ENCODE measurements at regions not wholly inside any gene's neighbourhood (a gene's known extent, or its start where the extent isn't known, plus 50 kb on each side); places are given as distances from the start of the nearest gene placed in this dataset.
A peak's percentile ranks its signal among the peaks of the same experiment; 100 is the strongest.

- TF ChIP-seq POLR2A (IDR thresholded peaks at IDR 0.05) (no peak), CTCF (IDR thresholded peaks at IDR 0.05) (no peak)
- Histone ChIP-seq H3K9me3 (no peaks in the 10 kb centered on the region), H3K36me3 (no peaks in the 10 kb centered on the region), H3K27ac (peak overlapping the region; percentile 15), H3K4me3 (no peak overlapping the region), H3K27me3 (no peaks in the 10 kb centered on the region), H3K4me1 (no peaks in the 10 kb centered on the region)
- DNase-seq: peak; percentile 41 to 48
- intact Hi-C loops (cut with DNase I; ENCODE audit: low total_unique reads): no loop called here
These were observed 290.9 kb upstream of the LDB2 start for GRCh38 chr4:17189401-17189720.

- no peak overlapping the region for H3K4me3 ChIP-seq
- intact Hi-C loops (cut with DNase I; ENCODE audit: low total_unique reads): no loop called here
- H3K4me1 ChIP-seq: no peaks in the 10 kb centered on the region
- no peaks in the 10 kb centered on the region for H3K27me3 ChIP-seq
- no peak for DNase-seq
- peak overlapping the region; percentile 6 to 15 for H3K27ac ChIP-seq
- H3K9me3 ChIP-seq: no peaks in the 10 kb centered on the region
- TF ChIP-seq CTCF (IDR thresholded peaks at IDR 0.05): no peak
- TF ChIP-seq POLR2A (IDR thresholded peaks at IDR 0.05): no peak
- H3K36me3 ChIP-seq: no peaks in the 10 kb centered on the region
These were observed 290.3 kb upstream of the LDB2 start for GRCh38 chr4:17188547-17189400.

- no peak overlapping the region for H3K27ac ChIP-seq
- H3K9me3 ChIP-seq: no peaks in the 10 kb centered on the region
- no peak for DNase-seq
- intact Hi-C loops (cut with DNase I; ENCODE audit: low total_unique reads): no loop called here
- no peaks in the 10 kb centered on the region for H3K4me1 ChIP-seq
- TF ChIP-seq CTCF (IDR thresholded peaks at IDR 0.05): no peak
- TF ChIP-seq POLR2A (IDR thresholded peaks at IDR 0.05): no peak
- H3K27me3 ChIP-seq: no peaks in the 10 kb centered on the region
- no peaks in the 10 kb centered on the region for H3K36me3 ChIP-seq
- no peak overlapping the region for H3K4me3 ChIP-seq
These were observed 289.7 kb upstream of the LDB2 start for GRCh38 chr4:17188125-17188524.

- Histone ChIP-seq H3K9me3 (no peaks in the 10 kb centered on the region), H3K4me3 (no peak overlapping the region), H3K27ac (no peak overlapping the region), H3K4me1 (no peaks in the 10 kb centered on the region), H3K36me3 (no peaks in the 10 kb centered on the region), H3K27me3 (no peaks in the 10 kb centered on the region)
- DNase-seq: no peak
- TF ChIP-seq POLR2A (IDR thresholded peaks at IDR 0.05) (no peak), CTCF (IDR thresholded peaks at IDR 0.05) (no peak)
- intact Hi-C loops (cut with DNase I; ENCODE audit: low total_unique reads): no loop called here
These were observed 288.6 kb upstream of the LDB2 start for GRCh38 chr4:17187003-17187402.

GRCh38 chr4:17182888-17183287 is 284.4 kb upstream of the LDB2 start:
- Histone ChIP-seq H3K27ac (no peak overlapping the region), H3K4me1 (no peaks in the 10 kb centered on the region), H3K36me3 (no peaks in the 10 kb centered on the region), H3K9me3 (no peaks in the 10 kb centered on the region), H3K27me3 (no peaks in the 10 kb centered on the region), H3K4me3 (no peak overlapping the region)
- TF ChIP-seq POLR2A (IDR thresholded peaks at IDR 0.05): no peak
- TF ChIP-seq CTCF (IDR thresholded peaks at IDR 0.05): no peak
- no peak for DNase-seq
- intact Hi-C loops (cut with DNase I; ENCODE audit: low total_unique reads): no loop called here
